HG03378 (cell line): ENCODE measurements at regions not wholly inside any gene's neighbourhood (a gene's known extent, or its start where the extent isn't known, plus 50 kb on each side); places are given as distances from the start of the nearest gene placed in this dataset.
A peak's percentile ranks its signal among the peaks of the same experiment; 100 is the strongest.

ENCODE experiments used
- ATAC-seq: cut with Tn5 transposase; IDR thresholded peaks from one replicate; pipeline ENCODE4 v1.9.1; 2021; ENCODE audit warnings: mild to moderate bottlenecking, moderate library complexity; ENCODE audit not compliant: unreplicated experiment

DNA sequence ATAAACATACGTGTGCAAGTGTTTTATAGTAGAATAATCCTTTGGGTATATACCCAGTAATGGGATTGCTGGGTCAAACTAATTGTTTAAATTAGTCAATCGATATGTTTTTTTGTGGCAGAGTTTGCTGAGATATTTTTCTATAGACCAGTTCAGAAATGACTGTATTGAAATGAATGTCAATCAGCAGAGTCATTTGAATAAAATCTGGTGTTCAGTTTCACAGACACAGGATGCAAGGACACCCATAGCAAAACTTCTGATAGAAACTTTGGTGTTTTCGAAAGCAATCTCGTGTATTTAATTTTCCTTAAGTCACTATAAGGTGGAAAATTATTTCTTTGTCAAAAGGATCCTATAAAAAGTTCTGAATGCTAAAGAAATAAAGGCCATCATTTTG lies 434.4 kb downstream of the RAP2B start:
- no peak for ATAC-seq

- ATAC-seq = no peak
Measured at GRCh38 chr3:153599685-153600084, 437.7 kb downstream of the RAP2B start.

- no peak for ATAC-seq
Measured at GRCh38 chr3:153600896-153601295, 438.9 kb downstream of the RAP2B start.

DNA sequence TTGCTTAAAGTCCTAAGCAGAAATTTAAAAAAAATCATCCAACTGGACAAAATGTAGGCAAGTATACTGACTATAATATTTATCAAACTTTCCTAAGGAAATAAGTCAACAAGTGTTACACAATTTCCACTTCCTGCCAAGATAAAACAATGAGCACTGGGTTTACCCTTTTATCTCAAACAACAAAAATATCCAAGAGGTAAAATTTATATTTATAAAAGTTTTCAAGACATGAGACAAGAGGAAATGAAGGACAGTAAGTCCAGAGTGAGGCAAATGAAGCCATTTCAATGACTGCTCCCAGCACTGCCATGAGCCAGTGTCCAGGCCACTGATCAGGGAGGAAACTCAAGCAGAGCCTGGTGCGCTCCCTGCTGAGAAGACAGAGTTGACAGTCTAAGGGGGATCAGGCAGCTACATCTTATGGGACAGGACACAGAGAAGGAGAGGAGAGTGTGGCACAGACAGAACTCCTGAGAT lies 439.4 kb downstream of the RAP2B start:
- ATAC-seq = no peak

- ATAC-seq = no peak
Measured at GRCh38 chr3:153602801-153603200, 440.8 kb downstream of the RAP2B start.

DNA sequence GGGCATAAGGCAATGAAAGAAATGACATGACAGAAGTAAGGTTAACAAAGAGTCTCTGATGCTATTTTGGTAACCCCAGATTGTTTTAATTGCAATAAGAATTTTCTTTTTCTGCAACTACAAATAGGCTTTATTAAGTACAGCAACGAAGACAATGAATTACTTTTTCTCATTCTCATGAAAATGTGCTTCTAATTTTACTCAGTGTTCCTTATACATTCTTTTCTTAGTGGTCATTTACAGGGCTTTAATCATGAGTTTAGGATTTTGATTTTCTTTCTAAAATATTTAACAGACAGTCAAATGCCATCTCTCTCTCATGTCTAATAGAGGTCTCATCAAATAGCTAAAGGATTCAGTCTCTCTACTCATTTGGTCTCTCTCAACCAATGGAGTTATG lies 452.1 kb downstream of the RAP2B start:
- no peak for ATAC-seq

GRCh38 chr3:153614563-153614962 lies 452.5 kb downstream of the RAP2B start:
- no peak for ATAC-seq

- ATAC-seq = no peak
Measured at GRCh38 chr3:153615863-153616262, 453.8 kb downstream of the RAP2B start.

- no peak for ATAC-seq
Measured at GRCh38 chr3:153617463-153617862, 455.4 kb downstream of the RAP2B start.

DNA sequence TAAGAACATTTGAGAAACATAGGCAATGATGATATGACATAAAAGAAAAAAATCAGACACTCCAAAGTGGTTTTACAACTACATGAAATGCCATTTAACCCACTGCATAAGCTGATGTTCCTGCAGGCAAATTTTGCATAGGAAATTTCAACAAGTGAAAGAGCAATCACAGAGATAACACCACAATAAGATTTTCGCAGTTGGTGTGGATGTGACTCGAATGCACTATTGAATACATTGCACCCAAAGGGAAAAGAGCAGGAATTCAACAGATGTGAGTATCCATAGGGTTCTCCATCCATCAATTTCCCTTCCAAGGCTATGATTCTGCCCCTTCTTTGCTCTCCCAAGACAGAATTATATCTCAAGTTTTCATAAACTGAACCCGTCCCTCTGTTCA lies 456.1 kb downstream of the RAP2B start:
- ATAC-seq = no peak

DNA sequence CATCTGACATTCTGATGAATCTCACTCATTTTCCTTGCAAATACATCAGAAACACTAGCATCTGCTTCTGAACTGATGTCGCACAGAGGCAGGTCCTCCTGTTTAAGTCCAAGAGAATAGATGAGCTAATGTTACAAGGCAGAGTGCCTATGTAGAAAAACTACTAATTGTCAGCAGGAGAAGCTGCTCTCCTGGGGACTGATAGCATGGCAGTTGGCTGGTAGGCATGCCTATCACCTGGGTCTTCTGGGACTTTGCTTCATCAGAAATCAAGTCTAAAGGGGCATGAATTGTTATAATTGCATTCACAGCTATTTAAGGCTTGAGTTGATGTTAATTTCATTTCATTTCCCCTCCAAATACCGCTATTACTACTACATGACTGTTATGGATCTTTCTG lies 457.2 kb downstream of the RAP2B start:
- no peak for ATAC-seq

- ATAC-seq = peak; percentile 97
Measured at GRCh38 chr3:153621953-153622352, 459.9 kb downstream of the RAP2B start.

- no peak for ATAC-seq
Measured at GRCh38 chr3:153623834-153624233, 461.8 kb downstream of the RAP2B start.

GRCh38 chr3:153624310-153625030 lies 462.4 kb downstream of the RAP2B start:
- ATAC-seq = no peak

DNA sequence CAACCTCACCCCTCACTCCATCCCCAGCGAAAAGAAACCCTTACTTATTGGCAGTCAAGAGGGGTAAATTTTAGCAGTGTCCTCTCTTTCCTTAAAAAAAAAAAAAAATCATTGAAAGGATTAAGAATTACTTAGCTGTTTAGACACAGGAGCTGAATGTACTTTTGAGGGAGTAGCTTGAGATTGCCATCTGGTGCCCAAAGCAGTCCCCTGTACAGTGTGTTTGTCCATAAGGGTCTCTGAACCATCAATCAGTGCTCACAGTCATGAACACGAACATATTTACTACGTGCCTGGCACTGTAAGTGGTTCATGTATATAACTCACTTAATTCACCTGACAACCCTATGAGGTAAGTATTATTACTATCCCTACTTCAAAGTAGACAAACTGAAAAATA lies 463.5 kb downstream of the RAP2B start:
- ATAC-seq = no peak

DNA sequence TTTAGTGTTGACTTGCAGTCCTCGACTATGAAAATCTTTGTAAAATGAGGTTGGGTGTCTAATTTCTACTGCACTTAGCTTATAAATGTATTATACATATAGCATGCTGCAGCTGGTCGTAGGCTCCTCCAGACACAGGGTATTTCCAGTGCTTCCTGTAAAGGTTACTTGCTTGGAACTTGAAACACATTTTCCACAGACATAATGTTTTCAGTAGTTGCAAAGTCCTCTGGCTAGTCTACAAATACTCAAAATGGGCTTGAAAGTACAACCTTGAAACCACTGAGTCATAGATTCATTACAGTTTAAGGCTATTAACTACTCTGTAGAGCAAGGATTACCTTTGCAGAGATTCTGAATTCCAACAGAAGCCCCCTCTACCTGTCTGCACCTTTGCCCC lies 464.1 kb downstream of the RAP2B start:
- no peak for ATAC-seq

DNA sequence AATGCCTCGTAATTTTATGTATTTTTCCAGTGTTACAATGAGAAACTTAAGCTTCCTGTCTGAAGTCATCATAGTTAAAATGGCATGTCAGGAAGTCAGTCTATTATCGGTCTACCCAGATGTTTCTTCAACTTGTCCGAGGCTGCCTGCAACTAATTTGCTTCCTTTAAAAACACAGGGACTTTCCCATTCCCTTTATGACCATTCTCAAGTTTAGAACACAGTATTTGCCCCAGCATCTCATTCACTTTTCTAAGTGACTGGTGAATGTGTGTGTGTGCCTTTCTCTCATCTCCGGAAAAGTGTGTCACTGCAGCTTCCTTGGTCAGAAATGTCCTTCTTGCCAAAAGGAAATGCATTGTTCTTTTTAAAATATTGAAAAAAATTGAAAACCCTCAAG lies 466.6 kb downstream of the RAP2B start:
- ATAC-seq = peak; percentile 57

GRCh38 chr3:153629148-153629547 lies 467.1 kb downstream of the RAP2B start:
- ATAC-seq = no peak

GRCh38 chr3:153631102-153631501 lies 469.1 kb downstream of the RAP2B start:
- no peak for ATAC-seq

DNA sequence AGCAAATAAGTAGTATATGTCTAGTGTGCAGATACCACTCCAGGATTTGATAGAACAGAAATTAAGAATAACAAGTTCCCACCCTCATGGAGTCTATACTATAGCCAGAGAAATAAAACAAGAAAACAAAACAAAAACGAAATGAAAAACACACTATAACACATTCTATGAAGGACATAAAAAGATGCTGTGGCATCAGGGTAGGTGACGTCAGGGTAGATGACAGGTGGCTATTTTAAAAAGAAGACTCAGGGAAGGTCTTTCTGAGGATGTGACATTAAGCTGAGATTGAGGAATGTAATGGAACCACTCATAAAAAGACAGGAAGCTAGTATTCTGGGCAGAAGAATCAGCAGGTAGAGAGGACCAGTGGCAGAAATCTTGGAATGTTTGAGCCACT lies 469.6 kb downstream of the RAP2B start:
- ATAC-seq = no peak

DNA sequence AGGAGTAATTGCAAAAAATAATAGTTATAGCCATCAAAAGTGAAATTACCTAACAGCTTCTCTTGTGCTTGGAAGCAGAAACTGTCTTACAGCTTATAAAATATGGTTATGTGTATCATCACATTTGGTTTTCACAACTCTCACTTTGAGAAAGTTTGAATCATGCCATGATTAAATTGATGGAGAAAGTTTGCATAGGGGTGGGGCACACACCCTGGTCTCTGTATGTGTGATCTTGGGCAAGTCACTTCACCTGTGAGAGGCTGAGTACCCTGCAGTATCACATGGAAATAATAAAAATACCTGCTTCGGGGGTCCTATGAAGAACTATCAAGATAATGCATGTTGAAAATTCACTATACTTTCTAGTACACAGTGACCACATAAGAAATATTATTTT lies 471.4 kb downstream of the RAP2B start:
- ATAC-seq = no peak

- no peak for ATAC-seq
Measured at GRCh38 chr3:153634683-153635082, 472.7 kb downstream of the RAP2B start.

DNA sequence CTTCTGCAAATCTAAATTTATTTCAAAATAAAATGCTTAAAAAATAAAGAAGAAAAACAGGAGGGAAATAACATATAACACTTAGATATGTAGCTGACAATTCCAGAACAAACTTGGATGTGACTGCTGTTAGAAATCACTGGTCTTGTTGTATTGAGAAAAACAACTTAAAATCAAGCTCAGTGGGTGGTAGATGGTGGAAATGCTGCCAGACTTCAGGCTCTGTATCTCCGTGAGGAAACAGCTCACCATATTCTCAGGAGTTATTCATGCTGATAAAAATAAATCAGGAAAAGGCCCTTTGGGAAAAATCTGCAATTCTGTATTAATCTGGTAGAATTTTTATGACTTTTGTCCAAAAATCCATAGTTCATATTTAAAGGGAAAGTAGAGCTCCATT lies 477.6 kb downstream of the RAP2B start:
- ATAC-seq = no peak
